ENCODE measurements at regions not wholly inside any gene's neighbourhood (a gene's known extent, or its start where the extent isn't known, plus 50 kb on each side); places are given as distances from the start of the nearest gene placed in this dataset.
"Not testable (repeated sequence)": the region's sequence is repeated elsewhere in the genome, so short reads cannot be mapped to it uniquely, and the experiment has no call there.

- TF ChIP-seq CTCF (IDR thresholded peaks at IDR 0.05); TCF7L2 (IDR thresholded peaks at IDR 0.05; ENCODE audit: low read depth, low read length); POLR2AphosphoS5 (IDR thresholded peaks at IDR 0.05; ENCODE audit: low read depth, low read length); REST (IDR thresholded peaks at IDR 0.05; ENCODE audit: insufficient read depth in 1 of 2, low read depth in 2 of 2, low read length in 1 of 2); SIN3A (IDR thresholded peaks at IDR 0.05; ENCODE audit: borderline replicate concordance, insufficient read depth, low read depth, low read length): not testable (repeated sequence)
Measured at GRCh38 chr3:139116631-139117030, 71.9 kb upstream of the PRR23C start.

Measured in Panc1 (cell line).